Thyroid gland (tissue), 4 donors: ENCODE measurements at regions not wholly inside any gene's neighbourhood (a gene's known extent, or its start where the extent isn't known, plus 50 kb on each side); places are given as distances from the start of the nearest gene placed in this dataset.

Experiments
- POLR2A ChIP-seq, 2 donors: fragments of 450-650 bp; IDR thresholded peaks; one replicate each; pipeline ENCODE4 v1.6.1; 2017; ENCODE audit warnings: antibody characterized with exemption in 2 of 2, mild to moderate bottlenecking in 2 of 2, moderate library complexity in 1 of 2
- TF ChIP-seq, protein P1 (sequence below), 6 experiments: fragments of 200-600 bp in 3 of 6; fragments of 450-650 bp in 3 of 6; sonication (generic) in 3 of 6; IDR thresholded peaks; one replicate each; pipeline ENCODE4 v1.5.1; 2016 to 2019; ENCODE audit warnings: antibody characterized with exemption in 6 of 6, mild to moderate bottlenecking in 2 of 6, inconsistent platforms in 1 of 6, moderate library complexity in 1 of 6

DNA sequence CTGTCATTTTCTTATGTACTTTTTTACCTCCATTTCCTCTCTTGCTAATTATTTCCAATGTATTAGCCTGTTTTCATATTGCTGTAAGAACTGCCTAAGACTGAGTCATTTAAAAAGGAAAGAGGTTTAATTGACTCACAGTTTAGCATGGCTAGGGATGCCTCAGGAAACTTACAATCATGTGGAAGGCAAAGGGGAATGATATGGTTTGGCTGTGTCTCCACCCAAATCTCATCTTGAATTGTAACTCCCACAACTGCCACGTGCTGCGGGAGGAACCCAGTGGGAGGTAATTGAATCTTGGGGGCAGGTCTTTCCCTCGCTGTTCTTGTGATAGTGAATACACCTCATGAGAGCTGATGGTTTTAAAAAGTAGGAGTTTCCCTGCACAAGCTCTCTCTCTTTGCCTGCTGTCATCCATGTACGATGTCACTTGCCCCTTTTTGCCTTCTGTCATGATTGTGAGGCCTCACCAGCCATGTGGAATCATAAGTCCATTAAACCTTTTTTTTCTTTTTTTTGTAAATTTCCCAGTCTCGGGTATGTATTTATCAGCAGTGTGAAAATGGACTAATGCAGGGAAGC is 870.0 kb upstream of the INTU start:
- TF ChIP-seq, protein P1, sequence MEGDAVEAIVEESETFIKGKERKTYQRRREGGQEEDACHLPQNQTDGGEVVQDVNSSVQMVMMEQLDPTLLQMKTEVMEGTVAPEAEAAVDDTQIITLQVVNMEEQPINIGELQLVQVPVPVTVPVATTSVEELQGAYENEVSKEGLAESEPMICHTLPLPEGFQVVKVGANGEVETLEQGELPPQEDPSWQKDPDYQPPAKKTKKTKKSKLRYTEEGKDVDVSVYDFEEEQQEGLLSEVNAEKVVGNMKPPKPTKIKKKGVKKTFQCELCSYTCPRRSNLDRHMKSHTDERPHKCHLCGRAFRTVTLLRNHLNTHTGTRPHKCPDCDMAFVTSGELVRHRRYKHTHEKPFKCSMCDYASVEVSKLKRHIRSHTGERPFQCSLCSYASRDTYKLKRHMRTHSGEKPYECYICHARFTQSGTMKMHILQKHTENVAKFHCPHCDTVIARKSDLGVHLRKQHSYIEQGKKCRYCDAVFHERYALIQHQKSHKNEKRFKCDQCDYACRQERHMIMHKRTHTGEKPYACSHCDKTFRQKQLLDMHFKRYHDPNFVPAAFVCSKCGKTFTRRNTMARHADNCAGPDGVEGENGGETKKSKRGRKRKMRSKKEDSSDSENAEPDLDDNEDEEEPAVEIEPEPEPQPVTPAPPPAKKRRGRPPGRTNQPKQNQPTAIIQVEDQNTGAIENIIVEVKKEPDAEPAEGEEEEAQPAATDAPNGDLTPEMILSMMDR (IDR thresholded peaks at IDR 0.05): no peak
- TF ChIP-seq POLR2A (IDR thresholded peaks at IDR 0.05): no peak
